GM12878 (cell line): ENCODE measurements at regions not wholly inside any gene's neighbourhood (a gene's known extent, or its start where the extent isn't known, plus 50 kb on each side); places are given as distances from the start of the nearest gene placed in this dataset.

ENCODE experiments used
- POLR2A ChIP-seq: IDR thresholded peaks from 2 replicates; pipeline ENCODE4 v1.6.1; 2011; ENCODE audit warnings: low read depth, mild to moderate bottlenecking, low read length
- RELA ChIP-seq: fragments of 450-650 bp; IDR thresholded peaks from 2 replicates; pipeline ENCODE4 v1.8.0; 2014; ENCODE audit warnings: borderline replicate concordance; ENCODE audit not compliant: partially characterized antibody
- SIN3A ChIP-seq: IDR thresholded peaks from 2 replicates; pipeline ENCODE4 v1.6.1; 2012; ENCODE audit warnings: low read depth, low read length, improper control_type of control experiment
- YY1 ChIP-seq: IDR thresholded peaks from 2 replicates; pipeline ENCODE4 v1.6.1; 2011; ENCODE audit warnings: low read depth, mild to moderate bottlenecking, low read length
- TF ChIP-seq, protein P1 (sequence below), 3 experiments: IDR thresholded peaks in 2 of 3; conservative IDR thresholded peaks in 1 of 3; 2 replicates each; pipeline ENCODE4 v1.5.1; 2011; ENCODE audit warnings: low read depth in 3 of 3, low read length in 3 of 3, mild to moderate bottlenecking in 3 of 3, control low read depth in 2 of 3, moderate library complexity in 2 of 3, inconsistent platforms in 1 of 3, mixed read lengths in 1 of 3; ENCODE audit not compliant: control insufficient read depth in 2 of 3, insufficient read depth in 1 of 3; ENCODE audit errors: extremely low read depth in 1 of 3
- TF ChIP-seq, protein P2 (sequence below): IDR thresholded peaks from 2 replicates; pipeline ENCODE4 v1.6.1; 2012; ENCODE audit warnings: mild to moderate bottlenecking, low read depth, low read length
- TF ChIP-seq, protein P3 (sequence below): IDR thresholded peaks from 2 replicates; pipeline ENCODE4 v1.6.1; 2012; ENCODE audit warnings: low read depth, low read length, improper control_type of control experiment

DNA sequence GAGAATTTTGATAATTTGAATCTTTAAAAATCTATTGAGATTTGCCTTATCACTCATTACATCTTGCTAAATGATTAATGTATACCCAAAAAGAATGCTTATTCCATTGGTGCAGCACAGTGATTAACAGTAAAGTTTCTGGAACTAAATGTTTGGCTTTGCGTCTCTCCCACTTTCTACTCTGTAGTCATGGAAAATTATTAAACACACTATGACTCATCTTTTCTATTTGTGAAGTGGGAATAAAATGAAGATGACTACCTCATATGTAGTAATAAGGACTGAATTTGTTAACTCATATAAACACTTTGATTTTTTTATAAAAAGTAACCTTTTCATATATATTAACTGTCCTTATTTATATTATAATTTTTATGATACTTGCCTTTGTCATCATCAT is 118.1 kb downstream of the RERGL start:
- TF ChIP-seq RELA (no peak), SIN3A (no peak), POLR2A (no peak), YY1 (no peak)
- TF ChIP-seq, protein P1, sequence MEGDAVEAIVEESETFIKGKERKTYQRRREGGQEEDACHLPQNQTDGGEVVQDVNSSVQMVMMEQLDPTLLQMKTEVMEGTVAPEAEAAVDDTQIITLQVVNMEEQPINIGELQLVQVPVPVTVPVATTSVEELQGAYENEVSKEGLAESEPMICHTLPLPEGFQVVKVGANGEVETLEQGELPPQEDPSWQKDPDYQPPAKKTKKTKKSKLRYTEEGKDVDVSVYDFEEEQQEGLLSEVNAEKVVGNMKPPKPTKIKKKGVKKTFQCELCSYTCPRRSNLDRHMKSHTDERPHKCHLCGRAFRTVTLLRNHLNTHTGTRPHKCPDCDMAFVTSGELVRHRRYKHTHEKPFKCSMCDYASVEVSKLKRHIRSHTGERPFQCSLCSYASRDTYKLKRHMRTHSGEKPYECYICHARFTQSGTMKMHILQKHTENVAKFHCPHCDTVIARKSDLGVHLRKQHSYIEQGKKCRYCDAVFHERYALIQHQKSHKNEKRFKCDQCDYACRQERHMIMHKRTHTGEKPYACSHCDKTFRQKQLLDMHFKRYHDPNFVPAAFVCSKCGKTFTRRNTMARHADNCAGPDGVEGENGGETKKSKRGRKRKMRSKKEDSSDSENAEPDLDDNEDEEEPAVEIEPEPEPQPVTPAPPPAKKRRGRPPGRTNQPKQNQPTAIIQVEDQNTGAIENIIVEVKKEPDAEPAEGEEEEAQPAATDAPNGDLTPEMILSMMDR (IDR thresholded peaks at IDR 0.05 in 2 of 3, conservative IDR thresholded peaks at IDR 0.05 in 1 of 3; ENCODE audit: control insufficient read depth in 2 of 3, extremely low read depth in 1 of 3, insufficient read depth in 1 of 3, low read depth in 3 of 3, low read length in 3 of 3): no peak
- TF ChIP-seq, protein P2, sequence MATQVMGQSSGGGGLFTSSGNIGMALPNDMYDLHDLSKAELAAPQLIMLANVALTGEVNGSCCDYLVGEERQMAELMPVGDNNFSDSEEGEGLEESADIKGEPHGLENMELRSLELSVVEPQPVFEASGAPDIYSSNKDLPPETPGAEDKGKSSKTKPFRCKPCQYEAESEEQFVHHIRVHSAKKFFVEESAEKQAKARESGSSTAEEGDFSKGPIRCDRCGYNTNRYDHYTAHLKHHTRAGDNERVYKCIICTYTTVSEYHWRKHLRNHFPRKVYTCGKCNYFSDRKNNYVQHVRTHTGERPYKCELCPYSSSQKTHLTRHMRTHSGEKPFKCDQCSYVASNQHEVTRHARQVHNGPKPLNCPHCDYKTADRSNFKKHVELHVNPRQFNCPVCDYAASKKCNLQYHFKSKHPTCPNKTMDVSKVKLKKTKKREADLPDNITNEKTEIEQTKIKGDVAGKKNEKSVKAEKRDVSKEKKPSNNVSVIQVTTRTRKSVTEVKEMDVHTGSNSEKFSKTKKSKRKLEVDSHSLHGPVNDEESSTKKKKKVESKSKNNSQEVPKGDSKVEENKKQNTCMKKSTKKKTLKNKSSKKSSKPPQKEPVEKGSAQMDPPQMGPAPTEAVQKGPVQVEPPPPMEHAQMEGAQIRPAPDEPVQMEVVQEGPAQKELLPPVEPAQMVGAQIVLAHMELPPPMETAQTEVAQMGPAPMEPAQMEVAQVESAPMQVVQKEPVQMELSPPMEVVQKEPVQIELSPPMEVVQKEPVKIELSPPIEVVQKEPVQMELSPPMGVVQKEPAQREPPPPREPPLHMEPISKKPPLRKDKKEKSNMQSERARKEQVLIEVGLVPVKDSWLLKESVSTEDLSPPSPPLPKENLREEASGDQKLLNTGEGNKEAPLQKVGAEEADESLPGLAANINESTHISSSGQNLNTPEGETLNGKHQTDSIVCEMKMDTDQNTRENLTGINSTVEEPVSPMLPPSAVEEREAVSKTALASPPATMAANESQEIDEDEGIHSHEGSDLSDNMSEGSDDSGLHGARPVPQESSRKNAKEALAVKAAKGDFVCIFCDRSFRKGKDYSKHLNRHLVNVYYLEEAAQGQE: no peak
- TF ChIP-seq, protein P3, sequence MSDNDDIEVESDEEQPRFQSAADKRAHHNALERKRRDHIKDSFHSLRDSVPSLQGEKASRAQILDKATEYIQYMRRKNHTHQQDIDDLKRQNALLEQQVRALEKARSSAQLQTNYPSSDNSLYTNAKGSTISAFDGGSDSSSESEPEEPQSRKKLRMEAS: no peak
